DMS153 (cell line): ENCODE measurements at regions not wholly inside any gene's neighbourhood (a gene's known extent, or its start where the extent isn't known, plus 50 kb on each side); places are given as distances from the start of the nearest gene placed in this dataset.
A peak's percentile ranks its signal among the peaks of the same experiment; 100 is the strongest.

Experiments
- DNase-seq: peaks from one replicate; lab custom pipeline; 2025; lab: John Stamatoyannopoulos, UW

DNA sequence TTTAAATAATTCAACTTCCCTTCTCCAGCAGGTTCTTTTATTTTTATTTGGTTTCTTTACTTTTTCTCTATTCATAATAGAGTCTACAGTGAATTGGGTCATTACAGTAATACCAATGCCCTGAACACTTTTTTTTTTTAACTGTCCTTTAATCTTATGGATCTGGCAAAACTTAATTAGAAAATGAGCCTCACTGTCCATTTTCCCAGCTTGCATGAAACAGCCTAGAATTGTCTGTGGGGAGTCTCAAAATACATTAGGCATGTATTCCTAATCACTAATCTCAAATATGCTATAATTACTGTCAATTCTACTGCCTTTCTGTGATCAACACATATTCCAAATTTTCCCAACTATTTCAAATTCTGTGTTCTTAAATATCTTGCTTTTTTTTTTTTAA is 406.8 kb downstream of the ANXA1 start:
- no peak for DNase-seq

DNA sequence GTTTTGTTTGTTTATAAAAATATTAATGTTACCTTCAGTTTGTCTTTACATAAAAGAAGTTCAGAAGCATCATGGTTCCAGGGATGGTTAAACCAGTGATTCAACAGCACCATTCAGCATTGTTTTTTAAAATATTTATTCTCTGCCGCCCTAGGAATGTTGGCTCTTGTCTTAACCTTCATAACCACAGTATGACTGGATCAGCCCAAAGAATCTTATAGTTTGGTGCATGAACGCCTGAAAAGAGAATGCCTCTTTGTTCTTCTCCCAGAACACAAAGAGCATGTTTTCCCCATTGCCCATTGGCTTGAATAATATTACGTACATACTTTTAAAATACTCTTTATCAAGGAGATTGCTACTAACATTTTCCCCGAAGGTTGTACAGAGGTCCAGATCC is 413.4 kb downstream of the ANXA1 start:
- no peak for DNase-seq

DNA sequence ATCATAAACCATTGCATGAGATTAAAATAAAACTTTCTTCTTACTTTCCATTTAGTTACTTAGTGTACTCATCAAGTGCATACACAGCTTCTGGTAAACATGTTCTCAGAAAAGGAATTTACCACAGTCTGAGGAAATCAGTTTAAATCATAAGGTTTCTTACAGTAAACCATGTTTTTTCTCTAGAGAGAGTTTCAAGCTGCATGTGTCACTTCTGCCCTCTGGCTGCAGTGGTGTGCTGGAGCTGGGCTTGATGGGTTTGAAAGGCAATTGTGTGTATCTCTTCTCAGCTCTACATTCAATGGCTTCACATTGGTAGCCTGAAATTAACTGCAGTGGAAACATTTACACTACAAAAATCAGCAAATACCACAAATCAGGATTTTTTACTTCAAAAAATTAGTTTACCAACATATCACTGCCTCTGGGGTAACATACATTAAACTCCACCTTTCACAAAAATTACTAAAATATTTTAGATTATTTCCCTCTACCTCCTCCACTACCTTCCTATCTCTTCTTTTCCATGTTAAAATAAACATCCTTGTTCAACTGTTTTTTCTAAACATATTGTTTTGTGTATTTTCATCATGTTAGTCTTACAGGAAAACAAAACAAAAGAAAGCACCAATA is 414.3 kb downstream of the ANXA1 start:
- DNase-seq: peak; percentile 30

DNA sequence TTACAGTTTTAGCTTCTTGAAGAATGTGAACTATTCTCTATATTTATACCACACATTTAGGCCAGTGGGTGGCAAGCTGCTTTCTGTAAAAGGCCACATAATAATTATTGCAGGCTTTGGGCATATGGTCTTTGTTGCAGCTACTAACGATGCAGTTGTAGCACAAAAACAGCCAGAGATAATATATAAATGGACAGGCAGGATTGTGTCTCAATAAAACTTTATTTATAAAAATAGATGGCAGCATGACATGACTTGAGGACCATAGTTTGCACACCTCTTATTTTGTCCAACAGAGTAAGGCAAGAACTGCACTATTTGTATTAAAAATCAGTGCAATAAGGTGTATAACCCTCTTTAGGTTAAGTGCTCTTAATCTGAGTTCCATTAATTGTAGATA is 415.0 kb downstream of the ANXA1 start:
- no peak for DNase-seq

DNA sequence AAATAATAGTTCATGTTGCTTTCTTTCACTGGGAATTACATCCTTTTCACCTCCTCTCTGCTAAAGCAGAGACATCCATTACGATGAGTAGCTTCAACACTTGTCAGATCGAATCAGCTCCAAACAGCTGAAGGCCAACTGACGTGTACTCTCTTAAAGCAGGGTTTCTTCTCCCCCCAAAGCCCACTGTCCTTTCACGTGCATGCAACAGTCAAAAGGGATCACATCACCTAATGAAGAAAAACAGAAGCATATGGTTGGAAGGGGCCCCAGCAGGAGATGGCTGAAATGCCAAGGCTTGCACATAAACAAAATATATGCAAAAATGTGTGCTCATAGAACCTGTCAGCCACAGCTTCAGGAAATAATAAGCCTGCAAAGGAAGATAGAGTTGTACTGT is 421.6 kb downstream of the ANXA1 start:
- DNase-seq: no peak

DNA sequence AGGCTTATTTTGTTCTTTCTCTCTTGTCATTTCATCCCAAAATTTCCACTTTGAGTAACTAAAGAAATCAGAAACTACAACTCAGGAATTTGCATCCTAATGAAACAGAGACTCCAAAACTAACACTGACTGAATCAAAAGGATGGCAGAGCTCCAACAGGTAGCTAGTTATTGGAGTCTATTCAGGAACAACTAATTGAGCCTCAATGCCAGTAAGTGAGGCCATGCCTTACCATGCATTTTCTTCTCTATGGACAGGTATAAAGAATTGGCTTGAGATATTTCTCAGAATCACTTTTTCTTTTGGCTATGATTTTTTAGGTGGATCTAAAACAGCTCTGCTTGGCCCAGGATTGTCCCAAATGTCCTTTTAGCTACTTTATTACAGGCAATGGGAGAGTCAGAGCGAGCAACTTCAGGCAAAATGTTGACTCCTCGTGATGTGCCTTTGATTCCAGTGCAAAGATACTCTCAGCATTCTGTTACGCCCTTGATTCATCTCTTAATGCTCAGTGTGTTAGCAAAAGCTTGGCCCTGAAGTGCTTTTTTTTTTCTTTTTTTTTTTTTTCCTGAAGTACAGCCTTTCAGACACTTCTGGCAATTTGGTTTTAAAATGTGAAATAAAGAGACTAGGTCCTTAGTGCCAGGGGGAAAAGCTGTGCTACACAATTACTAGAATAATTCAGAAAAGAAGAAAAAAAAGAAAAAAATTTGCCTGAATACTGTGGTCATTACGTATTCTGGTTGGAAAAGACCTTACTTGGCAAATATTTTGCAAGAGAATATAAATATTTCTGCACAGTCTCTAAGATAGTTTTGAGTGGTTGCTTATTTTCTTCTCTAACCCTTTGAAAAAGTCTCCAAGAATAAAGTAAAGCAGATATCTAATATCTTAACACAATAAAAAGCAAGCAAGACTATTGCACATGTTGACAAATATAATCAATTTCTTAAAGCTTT is 423.7 kb downstream of the ANXA1 start:
- no peak for DNase-seq

DNA sequence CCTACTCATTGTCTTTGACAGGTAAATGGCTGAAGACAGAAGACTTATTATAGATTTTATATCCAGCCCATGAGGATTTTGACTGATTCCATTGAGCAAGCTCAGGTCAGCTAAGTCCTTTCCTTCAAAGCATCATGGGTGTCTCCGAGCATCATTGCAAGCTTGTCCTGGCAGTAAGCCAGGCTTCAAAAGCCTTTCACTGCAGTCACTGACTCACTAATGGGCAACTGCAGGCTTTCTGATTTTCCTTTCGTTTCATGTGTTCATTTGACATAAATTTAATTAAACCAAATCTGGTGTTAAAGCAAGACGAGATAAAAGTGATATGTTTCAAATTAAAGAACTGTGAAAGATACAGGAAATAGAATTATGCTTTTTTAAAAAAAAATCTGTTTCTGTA is 426.2 kb downstream of the ANXA1 start:
- peak; percentile 40 for DNase-seq

DNA sequence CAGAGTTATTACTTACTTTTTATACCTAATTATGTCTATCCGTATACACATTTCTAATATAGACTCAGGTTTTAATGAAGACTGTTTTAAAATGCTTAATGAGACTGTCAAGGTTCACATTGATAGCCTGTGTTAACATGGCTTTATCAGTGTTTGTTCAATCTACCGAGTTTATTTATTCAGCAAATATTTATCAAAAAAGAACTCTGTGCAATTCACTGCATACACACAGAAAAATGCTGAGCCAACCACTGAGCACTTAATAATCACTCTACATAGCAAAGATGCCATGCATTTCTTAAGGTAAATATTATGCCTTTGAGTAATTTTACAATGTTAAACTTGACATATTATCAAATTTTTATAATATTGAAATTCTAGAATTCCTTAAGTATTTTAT is 428.2 kb downstream of the ANXA1 start:
- no peak for DNase-seq

DNA sequence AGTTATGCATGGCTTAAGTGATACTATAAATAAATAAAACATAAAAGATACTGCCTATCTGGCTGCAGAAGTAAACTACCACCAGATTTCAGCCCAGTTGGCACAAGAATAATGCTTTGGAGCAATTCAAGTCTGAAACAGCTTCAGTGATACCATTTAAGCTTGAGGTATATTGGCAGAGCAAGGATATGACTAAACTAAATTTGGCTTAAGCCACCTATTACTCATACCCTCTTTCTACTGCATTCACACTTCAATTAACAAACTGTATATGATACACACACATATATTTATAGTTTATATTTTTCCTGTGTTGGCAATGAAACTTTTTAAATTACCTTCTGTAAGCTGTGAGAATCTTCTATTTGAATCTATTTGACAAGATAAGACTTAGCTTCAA is 431.9 kb downstream of the ANXA1 start:
- no peak for DNase-seq

DNA sequence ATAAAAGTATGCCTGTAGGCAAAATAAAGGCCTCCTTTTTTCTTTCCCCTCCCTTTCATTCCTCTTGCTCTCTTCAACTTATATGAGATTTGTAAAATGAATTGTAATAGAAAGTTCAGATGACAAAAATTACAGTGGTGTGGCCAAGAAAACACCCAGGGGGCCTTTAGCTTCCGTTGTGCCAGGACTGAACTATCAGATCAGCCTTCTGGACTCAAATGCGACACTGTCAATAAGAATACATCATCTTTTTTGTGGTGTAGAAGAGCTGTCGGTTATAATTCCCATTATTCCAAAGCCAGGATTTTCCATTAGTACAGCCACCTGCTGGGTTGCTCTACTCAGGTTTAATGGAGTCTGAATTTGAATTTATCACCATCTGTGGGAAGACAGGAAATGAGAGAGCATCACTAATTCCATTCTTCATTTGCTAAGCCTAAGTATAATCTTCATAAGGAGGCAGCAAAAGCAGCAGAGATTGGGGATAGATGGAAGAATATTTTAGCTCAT is 443.4 kb downstream of the ANXA1 start:
- DNase-seq: no peak

DNA sequence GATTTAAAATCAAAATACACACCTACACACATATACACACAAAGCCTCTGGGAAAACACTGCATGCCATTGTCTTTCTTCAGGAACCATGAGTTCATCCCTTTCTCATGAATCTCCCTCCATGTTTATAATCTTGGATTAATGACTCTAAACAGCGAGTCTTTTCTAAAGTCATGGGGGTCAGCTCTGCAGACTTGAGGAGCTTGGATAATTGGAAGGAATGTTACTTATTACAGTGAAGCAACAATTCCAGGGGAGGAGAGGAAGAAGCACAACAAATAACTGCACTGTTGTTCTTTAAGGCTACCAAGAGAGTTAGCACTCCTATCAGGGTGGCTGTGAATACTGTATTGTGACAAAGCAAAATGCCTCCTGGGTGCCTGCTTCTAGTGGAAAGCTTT is 444.7 kb downstream of the ANXA1 start:
- no peak for DNase-seq

DNA sequence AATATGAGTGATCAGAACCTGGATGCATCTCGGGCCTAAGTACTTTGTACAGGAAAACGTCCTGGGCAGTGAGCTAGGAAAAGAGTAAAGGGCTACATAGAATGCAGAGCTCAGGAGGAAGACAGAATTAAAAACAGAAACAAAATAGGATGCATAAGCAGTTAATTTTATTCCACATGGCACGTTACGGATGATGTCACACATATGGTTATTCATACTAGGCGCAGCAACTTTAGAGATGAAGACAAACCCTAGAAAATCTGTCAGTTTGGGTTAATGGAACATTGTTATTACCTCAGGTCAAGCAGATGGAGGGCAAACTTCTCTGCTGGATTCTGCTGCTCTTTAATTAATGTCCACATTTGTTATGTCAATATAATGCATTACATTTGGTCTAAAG is 445.4 kb downstream of the ANXA1 start:
- no peak for DNase-seq

DNA sequence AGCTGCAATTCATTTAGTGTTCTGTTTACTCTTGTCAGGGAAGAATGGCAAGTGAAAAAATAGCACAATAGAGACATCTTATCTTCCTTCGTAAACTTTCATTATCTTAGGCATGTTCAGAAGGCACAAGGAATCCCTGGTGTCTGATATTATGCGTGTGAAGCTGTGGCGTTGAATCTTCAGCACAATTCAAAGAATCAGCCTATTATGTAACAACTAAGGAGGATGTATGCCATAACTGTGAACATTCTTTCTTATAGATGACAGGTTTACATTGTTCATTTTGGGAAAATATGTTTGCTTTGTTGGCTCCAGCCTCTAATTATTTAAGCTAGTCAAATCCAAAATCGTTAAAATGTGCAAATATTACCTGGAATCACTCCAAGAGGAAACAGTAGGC is 446.1 kb downstream of the ANXA1 start:
- DNase-seq: no peak

DNA sequence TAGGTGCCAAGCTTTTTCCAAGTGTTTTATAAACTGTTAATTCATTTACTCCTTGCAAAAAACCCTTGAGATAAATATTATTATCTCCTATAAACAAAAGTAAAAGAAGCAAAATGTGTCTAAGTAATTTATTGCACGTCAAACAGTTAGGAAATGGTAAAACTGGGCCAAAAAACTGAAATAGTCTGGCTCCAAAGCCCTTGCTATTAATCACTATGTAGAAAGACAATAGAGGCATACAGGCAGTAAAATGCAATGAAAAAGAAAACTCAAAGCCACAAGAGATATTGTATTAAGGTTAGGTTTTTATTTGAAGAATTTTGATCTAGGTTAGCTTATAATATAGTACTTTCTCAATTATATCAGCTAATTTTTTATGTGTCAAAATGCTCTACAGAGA is 457.7 kb downstream of the ANXA1 start:
- no peak for DNase-seq

DNA sequence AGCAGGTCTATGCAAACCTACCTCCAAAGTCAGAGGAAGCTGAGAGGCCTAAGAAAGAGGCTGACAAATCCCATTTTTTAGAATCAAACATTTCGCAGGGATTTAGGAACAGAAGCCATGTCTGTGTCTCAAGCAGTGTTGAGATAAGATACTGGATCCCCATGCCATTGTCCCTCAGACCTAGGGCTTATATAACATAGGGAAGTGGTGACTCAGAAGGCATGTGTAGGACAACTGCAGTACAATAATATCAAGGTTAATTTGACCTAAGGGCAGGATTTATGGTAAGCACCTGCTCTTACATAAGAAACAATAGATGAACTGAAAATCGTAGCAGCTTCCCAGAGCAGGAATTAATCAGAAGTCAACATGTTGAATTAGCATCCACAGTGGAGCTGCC is 459.4 kb downstream of the ANXA1 start:
- DNase-seq: peak; percentile 24

DNA sequence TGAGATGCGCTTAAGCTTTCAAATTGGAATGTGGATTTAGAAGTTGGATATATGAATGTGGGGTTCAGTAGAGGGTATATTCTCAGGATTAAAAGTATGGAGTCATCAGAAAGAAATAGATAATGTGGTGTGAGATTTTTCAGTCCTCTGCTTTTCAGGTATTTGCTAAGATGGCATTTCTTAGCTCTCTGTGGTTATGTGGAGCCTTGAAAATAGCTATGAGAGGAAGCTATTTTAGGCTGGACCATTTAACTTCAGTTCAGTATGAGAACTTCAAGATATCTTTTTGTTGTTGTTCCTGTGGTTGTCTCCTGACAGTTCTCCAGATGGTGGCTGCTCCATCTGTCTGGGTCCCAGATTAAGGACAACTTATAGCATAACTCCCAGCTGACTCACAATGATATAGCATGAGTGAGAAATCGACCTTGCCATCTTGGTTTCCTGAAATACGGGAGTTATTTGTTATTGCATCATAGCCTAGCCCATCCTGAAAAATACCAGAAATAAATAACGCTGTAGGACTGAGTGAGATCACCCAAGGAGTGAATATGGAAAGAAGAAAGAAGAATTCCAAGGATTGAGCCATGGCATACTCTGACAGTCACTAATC is 461.5 kb downstream of the ANXA1 start:
- no peak for DNase-seq

DNA sequence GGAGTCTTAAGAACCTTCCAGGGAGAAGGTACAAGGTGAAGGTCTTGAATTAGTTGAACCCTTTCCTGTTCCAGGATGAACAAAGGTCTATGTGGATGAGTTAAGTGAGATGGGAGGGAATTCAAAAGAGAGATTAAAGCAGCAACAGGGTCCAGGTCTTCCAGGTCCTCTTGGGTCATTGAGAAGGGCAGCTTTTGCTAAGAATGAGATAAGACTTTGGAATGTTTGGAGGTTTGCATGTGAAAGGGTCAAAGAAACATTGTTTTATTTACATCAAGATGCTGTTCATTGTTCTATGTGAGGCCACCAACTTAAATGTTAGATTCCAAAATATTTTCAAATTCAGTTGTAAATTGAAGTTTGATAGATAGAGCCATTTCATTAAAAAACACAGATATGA is 463.9 kb downstream of the ANXA1 start:
- no peak for DNase-seq

DNA sequence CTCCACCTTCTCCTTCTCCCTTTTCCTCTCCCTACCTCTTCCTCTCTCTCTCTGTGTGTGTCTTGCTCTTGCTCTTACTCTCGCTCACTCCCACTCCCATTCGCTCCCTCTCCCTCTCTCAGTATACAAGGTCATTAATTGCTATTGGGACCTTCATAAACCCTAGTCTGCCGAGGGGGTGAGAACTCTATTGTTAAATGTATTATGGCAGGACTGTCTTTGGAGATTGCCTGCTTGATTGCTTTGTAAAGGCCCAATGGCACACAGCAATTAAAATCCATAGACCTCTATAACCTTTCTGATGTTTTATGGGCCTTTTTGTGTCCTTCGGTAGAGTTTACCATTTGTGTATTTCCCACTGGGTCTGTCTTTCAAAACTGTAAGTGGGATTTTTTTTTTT is 465.9 kb downstream of the ANXA1 start:
- DNase-seq: no peak

DNA sequence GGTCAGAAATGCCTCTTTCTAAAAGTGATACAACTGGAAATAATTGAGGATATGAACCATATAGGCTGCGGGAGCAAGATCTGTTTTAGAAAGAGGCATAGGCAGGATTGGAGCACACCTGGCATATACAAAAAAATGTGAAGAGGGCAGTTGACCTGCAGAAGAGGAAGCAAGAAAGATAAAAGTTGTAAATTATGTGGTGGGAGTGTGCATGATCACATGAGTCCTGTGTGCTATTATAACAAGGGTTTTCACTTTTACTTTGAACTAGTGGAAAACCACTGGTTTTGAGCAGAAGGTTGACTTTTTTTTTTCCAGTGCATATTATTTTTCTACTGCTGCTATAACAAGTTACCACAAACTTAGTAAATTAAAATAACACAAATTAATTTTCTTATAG is 489.3 kb downstream of the ANXA1 start:
- no peak for DNase-seq

DNA sequence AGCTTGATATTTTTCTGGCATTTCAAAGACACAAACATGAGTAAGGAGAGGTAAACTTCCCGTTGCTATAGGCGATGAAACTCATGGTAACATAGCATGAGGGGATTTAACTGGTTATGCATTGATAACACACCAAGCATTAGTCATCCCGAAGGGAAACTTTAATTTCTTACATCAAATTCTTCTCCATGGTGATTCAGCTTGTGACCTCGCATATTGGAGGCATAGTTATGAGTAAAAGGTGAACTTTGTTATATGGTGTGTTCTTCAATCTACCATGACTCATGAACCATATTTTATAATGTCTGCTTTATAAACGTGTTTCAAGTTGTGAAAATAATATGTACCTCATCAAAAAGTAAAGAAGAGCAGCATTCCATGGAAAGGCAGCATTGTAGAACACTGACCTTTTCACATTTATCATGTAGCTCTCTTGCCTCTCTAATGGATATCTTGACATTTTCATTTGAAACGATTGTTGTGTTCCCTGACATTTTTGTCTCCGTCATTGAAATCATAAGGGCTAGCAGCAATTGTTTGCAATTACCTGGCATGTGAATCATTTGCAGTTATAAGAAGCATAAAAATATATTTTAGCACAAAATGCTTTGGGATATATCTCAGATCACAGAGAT is 491.8 kb downstream of the ANXA1 start:
- no peak for DNase-seq

DNA sequence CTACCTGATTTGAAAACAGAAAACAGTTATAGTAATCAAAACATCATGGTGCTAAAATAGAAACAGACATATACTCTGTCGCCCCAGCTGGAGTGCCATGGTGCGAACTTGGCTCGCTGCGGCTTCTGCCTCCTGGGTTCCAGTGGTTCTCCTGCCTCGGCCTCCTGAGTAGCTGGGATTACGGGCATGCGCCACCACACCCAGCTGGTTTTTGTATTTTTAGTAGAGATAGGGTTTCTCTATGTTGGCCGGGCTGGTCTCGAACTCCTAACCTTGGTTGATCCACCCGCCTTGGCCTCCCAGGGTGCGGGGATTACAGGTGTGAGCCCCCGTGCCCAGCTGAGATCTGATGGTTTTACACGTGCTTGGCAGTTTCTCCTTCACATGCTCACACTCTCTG is 495.9 kb downstream of the ANXA1 start:
- DNase-seq: no peak

DNA sequence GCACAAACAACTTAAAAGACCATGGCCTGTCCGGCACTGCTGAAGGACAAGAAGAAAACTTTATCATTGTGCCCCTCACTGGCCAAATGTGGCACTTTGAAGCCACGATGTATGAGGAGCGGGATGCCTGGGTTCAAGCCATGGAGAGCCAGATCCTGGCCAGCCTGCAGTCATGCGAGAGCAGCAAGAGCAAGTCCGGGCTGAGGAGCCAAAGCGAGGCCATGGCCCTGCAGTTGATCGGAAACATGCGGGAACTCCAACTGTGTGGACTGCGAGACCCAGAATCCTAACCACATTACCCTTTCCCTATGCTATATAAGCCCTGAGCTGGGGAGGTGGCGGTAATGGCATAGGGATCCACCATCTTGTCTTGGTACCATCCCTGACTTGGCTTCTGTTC is 497.9 kb downstream of the ANXA1 start:
- no peak for DNase-seq

DNA sequence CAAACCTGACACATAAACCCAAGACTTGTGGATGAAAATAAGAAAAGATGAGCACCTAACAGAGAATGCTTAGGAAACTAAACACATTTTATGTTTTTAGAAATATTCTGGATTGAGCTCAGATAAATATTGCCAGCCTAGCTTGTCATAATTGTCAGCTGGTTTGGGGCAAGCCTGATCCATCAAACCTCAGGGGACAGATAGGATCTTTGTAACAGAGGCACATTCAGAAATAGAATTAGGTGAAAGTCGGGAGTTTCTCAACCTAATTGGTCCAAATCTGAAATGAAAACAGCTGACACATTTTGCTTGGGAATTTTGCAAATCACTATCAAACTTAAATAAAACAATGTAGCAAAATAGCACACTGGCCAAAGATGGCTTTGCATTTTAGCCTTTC is 503.7 kb downstream of the ANXA1 start:
- no peak for DNase-seq
